ENCODE measurements at regions not wholly inside any gene's neighbourhood (a gene's known extent, or its start where the extent isn't known, plus 50 kb on each side); places are given as distances from the start of the nearest gene placed in this dataset.

- DNase-seq (ENCODE audit: low read depth, low spot score), result no peak
- CTCF ChIA-PET, result interaction anchor here (1.7 kb wide), 1 partner anchor 15 kb away, joined by 5 read pairs; no protein-coding TSS in a partner anchor
- no peak overlapping the region for H3K27ac ChIP-seq (ENCODE audit: low read depth, low read length)
- no peaks in the 10 kb centered on the region for H3K27me3 ChIP-seq (ENCODE audit: control insufficient read depth, insufficient read depth, low read length)
- no peak for TF ChIP-seq CTCF (IDR thresholded peaks at IDR 0.05; ENCODE audit: low read depth, low read length)
- POLR2A ChIA-PET, result no interaction called here
- no peaks in the 10 kb centered on the region for H3K9me3 ChIP-seq (ENCODE audit: control insufficient read depth, insufficient read depth, low read length)
- H3K4me3 ChIP-seq (ENCODE audit: low read depth, low read length), result no peak overlapping the region
Measured at GRCh38 chr2:48122166-48122565, 192.3 kb upstream of the FOXN2 start.

- POLR2A ChIA-PET, result no interaction called here
- no peak for DNase-seq (ENCODE audit: low read depth, low spot score)
- Histone ChIP-seq H3K27ac (ENCODE audit: low read depth, low read length) (no peak overlapping the region), H3K9me3 (ENCODE audit: control insufficient read depth, insufficient read depth, low read length) (no peaks in the 10 kb centered on the region), H3K4me3 (ENCODE audit: low read depth, low read length) (no peak overlapping the region), H3K27me3 (ENCODE audit: control insufficient read depth, insufficient read depth, low read length) (no peaks in the 10 kb centered on the region)
- CTCF ChIA-PET, result interaction anchor here (0.7 to 0.9 kb wide), 2 partner anchors 29 to 43 kb away, joined by 3 to 8 read pairs; no protein-coding TSS in a partner anchor
- TF ChIP-seq CTCF (IDR thresholded peaks at IDR 0.05; ENCODE audit: low read depth, low read length), result no peak
Measured at GRCh38 chr2:48124592-48124991, 189.9 kb upstream of the FOXN2 start.

- H3K27ac ChIP-seq (ENCODE audit: low read depth, low read length), result no peak overlapping the region
- DNase-seq (ENCODE audit: low read depth, low spot score), result no peak
- no peak for TF ChIP-seq CTCF (IDR thresholded peaks at IDR 0.05; ENCODE audit: low read depth, low read length)
- H3K27me3 ChIP-seq (ENCODE audit: control insufficient read depth, insufficient read depth, low read length), result no peaks in the 10 kb centered on the region
- H3K9me3 ChIP-seq (ENCODE audit: control insufficient read depth, insufficient read depth, low read length), result no peaks in the 10 kb centered on the region
- ChIA-PET CTCF (interaction anchor here (0.5 to 0.7 kb wide), 2 partner anchors 12 to 17 kb away, joined by 3 to 4 read pairs; no protein-coding TSS in a partner anchor), POLR2A (no interaction called here)
- no peak overlapping the region for H3K4me3 ChIP-seq (ENCODE audit: low read depth, low read length)
Measured at GRCh38 chr2:48126162-48126561, 188.3 kb upstream of the FOXN2 start.

- TF ChIP-seq CTCF (IDR thresholded peaks at IDR 0.05; ENCODE audit: low read depth, low read length), result no peak
- H3K4me3 ChIP-seq (ENCODE audit: low read depth, low read length), result no peak overlapping the region
- H3K9me3 ChIP-seq (ENCODE audit: control insufficient read depth, insufficient read depth, low read length), result no peaks in the 10 kb centered on the region
- no peak overlapping the region for H3K27ac ChIP-seq (ENCODE audit: low read depth, low read length)
- no peak for DNase-seq (ENCODE audit: low read depth, low spot score)
- CTCF ChIA-PET, result interaction anchor here (1.6 to 2.0 kb wide), 2 partner anchors 14 to 343 kb away, joined by 4 to 5 read pairs; no protein-coding TSS in a partner anchor
- no peaks in the 10 kb centered on the region for H3K27me3 ChIP-seq (ENCODE audit: control insufficient read depth, insufficient read depth, low read length)
- POLR2A ChIA-PET, result no interaction called here
Measured at GRCh38 chr2:48127612-48128191, 186.8 kb upstream of the FOXN2 start.

GRCh38 chr2:48129293-48129950 lies 185.1 kb upstream of the FOXN2 start:
- H3K9me3 ChIP-seq (ENCODE audit: control insufficient read depth, insufficient read depth, low read length), result no peaks in the 10 kb centered on the region
- no peaks in the 10 kb centered on the region for H3K27me3 ChIP-seq (ENCODE audit: control insufficient read depth, insufficient read depth, low read length)
- CTCF ChIA-PET, result interaction anchor here (1.2 to 1.6 kb wide), 2 partner anchors 16 to 23 kb away, joined by 5 to 6 read pairs; no protein-coding TSS in a partner anchor
- H3K27ac ChIP-seq (ENCODE audit: low read depth, low read length), result no peak overlapping the region
- DNase-seq (ENCODE audit: low read depth, low spot score), result no peak
- H3K4me3 ChIP-seq (ENCODE audit: low read depth, low read length), result no peak overlapping the region
- POLR2A ChIA-PET, result interaction anchor here (0.7 kb wide), 1 partner anchor 278 kb away, joined by 5 read pairs; no protein-coding TSS in a partner anchor
- TF ChIP-seq CTCF (IDR thresholded peaks at IDR 0.05; ENCODE audit: low read depth, low read length), result no peak
